HG03520 (cell line): ENCODE measurements at regions not wholly inside any gene's neighbourhood (a gene's known extent, or its start where the extent isn't known, plus 50 kb on each side); places are given as distances from the start of the nearest gene placed in this dataset.
"Not testable (repeated sequence)": the region's sequence is repeated elsewhere in the genome, so short reads cannot be mapped to it uniquely, and the experiment has no call there.

Experiments used
- ATAC-seq: cut with Tn5 transposase; IDR thresholded peaks from one replicate; pipeline ENCODE4 v1.9.1; 2021; ENCODE audit warnings: mild to moderate bottlenecking, moderate library complexity; ENCODE audit not compliant: unreplicated experiment

DNA sequence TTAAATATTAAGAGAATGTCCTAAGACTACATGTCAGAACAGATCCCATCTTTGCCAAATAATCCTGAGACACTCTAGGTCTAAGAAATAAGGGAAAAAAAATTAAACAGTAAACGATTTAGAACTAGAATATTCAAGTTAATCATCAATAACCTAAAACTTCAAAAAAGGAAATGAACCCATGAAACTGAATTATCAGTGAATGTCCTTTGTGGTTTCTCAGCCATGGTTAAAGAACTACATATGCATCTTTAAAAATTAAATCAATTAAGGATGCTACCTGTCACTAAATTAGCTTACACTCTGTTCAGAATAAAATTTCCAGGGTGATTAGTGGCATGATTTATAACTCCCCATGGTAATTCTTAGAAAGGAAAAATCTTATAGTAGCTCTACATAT is 850.0 kb upstream of the C9orf72 start:
- ATAC-seq = no peak

DNA sequence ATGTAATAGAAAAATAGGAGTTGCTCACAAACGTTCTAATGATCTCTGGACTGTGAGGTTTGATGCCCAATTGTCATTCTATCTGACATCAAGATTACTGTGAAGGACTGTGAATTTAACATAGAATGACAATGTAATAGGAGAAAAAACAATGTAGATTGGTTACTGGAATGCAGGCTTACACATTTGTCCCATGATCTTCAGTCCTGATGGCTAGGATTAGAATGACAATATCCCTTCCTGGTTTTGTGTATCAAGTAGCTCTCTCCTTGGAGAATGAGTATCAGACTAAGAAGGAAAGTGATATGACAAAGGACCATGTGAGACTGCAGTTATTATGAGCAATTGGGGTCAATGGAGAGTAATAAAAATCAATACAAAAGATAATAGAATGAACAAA is 862.2 kb upstream of the C9orf72 start:
- no peak for ATAC-seq

DNA sequence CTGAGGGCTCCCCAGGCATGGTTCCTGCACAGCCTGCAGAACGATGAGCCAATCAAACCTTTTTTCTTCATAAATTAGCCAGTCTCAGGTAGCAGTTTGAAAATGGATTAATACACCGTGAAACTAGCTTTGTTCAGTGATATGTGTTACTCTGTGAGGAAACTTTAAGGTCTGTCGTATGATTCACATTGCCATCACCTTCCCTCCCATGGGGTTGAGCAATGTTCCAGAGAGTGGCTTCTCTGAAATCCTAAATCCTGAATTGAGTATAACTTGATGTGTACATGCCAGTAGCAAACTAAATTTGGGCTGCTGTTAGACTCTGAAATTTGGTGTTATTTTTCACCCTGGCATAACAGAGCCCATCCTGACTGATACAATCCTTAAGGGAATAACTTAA is 866.4 kb upstream of the C9orf72 start:
- no peak for ATAC-seq

DNA sequence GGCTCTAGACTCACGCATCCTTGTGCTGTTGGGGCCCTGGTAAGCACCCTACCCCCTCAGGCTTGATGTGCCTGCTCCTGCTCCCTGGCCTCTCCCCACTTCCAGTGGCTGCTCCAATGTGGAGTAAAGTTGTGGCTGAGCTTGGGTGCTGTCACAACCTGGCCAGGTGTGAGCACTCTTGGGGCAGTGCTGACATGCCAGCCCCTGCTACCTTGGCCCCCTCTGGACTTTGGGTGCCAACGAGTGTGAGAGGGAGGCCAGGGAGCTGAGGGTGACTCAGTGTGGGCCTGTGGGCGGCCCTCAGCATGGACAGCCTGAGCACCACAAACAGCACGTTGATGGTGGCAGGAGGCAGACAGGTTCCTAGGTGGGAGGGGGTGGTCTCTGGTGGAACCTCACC is 870.2 kb upstream of the C9orf72 start:
- no peak for ATAC-seq

DNA sequence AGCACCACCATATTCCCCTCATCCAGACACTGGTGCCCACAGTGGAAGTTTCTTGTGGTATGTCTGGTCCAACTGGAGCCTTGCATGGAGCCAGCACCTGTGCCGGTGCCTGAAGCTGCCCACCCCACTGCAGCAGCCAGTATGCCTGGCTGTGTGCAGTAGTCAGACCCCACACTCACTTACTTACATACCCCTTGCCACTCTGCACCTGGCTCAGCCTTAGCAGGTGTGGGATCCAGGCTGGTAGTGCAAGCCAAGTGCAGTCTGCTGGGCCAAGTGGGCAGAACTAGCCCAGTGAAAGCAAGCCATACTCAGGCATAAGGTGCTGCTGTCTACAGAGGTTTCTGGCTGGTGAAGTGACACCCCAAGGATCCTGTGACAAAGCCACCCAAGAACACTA is 871.4 kb upstream of the C9orf72 start:
- ATAC-seq = no peak

DNA sequence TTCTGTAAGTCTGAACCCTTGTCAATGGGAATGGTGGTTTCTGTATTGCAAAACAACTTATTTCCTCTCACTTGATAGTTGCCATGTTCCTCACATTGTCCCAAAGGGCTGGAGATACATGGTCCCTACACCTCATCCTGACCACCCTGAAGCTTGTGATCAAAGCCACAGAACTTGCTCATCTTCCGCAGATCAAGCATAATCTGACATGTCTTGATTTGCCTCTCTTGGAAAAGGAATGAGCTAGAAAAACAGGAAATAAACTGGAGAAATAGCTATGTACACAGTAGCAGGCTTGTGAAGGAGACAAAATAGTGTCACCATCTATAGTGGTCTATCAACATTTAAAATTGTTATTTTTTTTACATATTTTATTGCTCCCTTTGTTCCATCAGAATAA is 871.9 kb upstream of the C9orf72 start:
- no peak for ATAC-seq

DNA sequence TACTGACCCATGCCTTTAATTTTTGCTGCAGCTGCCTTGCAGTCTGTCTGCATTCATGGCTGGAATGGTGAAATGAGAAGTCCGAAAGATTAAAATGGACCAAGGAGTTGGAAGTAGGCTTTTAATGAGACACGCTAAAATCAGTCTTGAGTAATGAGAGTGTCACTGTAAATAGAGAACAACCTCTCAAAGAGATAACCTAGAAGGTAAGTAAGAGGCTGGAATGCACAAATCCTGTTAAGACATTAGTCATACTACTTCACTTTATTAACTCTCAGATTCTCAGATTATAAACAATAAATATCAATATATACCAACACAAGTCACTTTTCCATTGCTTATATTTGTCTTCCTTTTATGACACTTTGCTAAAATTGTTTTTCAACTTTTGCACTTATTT is 880.6 kb upstream of the C9orf72 start:
- ATAC-seq = no peak

DNA sequence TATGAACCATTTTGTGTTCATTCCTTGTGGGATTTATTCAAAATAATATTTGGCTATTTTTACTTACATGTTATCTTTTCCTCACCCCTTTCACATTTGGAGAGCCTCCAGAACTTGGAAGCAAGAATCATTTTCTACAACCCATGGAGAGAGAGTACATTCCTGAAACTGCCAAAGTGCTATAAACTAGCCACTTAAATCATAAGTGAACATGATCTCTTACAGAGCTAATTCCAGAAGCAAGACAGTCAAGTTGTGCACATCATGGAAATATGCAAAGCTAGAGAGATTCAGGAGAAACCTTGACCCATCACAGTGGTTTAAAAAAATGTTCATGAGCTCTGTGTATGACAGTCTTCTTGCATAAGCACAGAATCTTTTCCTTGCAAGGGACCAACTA is 883.6 kb upstream of the C9orf72 start:
- no peak for ATAC-seq

DNA sequence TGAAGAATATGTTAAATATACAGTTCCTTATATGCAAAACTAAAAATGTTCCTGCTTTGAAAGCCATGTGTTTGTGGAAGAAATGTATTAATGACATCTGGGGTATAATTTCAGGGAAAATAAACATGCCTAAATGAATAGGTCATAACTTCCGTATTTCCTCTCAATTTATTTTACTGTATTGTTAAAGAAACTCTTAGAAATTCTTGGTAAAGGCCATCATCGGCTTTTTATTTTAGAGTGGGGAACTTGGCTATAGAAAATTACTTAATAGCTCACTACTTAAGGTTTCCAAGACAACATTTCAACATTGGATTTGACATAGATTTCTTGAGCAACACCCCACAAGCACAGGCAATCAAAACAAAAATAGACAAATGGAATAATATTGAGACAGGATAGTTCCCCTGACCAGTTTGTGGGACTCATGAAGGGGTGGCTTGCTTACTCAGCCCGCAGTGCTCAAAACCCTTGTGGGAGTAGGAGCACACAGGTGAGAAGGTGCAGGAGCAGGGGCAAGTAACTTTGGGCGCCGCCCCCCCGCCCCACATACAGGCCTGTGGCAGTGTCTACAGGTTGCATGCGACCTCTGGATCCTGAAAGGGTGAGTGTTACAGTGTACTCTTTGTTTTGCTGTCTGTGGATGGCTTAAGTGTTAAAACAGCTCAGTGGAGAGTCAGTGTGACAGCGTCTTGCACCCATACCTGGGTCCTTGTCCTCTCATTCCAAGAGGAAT is 891.4 kb upstream of the C9orf72 start:
- no peak for ATAC-seq

DNA sequence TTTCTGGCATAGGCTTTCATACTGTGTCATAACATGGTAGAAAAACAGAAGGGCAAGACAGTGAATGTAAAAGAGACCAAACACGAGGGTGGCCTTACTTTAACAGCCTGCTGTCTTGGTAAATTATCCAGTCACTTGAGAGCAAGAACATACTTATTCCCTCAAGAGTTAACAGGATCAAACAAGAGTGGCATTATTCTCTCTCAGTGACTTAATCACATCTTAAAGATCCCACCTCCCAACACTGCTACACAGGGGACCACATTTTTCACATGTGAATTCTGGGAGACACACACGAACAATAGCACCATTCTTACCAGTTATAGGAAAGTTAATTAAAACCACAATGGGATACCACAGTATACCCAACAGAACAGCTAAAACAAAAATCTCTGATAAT is 898.0 kb upstream of the C9orf72 start:
- ATAC-seq = no peak

DNA sequence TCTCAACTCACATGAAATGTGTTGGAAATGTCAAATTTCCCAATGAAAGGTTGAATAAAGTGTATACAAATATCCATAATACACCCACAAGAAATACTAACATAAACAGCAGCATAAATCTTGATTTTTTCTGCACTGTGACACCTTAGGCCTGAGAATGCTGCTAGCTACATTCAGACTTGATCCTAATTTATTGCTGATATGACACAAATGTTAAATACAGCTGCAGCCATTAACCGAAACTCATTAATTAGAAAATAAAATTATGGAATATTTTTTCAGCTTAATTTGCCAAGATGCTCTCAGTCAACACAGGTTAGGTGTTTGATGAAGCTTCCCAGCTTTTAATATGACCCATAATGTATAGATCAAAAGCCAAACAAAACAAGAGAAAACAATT is 914.3 kb upstream of the C9orf72 start:
- no peak for ATAC-seq

DNA sequence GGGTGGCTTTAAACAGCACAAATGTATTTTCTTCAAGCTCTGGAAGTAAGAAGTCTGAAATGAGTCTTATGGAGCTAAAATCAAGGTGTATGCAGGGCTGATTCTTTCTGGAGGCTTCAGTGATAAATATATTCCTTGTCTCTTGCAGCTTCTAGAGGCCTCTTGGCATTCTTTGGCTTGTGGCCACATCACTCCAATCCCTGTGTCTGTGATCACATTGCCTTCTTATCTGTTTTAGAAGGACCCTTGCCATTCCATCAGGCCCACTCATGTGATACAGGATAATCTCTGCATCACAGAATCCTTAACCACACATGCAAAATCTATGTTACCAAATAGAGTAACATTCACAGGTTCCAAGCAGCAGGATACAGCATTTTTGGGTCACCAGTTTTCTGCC is 917.8 kb upstream of the C9orf72 start:
- no peak for ATAC-seq

DNA sequence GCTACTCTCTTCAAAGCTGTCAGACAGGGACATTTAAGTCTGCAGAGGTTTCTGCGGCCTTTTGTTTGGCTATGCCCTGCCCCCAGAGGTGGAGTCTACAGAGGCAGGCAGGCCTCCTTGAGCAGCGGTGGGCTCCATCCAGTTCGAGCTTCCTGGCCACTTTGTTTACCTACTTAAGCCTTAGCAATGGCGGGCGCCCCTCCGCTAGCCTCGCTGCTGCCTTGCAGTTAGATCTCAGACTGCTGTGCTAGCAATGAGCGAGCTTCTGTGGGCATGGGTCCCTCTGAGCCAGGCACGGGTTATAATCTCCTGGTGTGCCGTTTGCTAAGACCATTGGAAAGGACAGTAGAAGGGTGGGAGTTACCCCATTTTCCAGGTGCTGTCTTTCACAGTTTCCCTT is 924.9 kb upstream of the C9orf72 start:
- not testable (repeated sequence) for ATAC-seq

DNA sequence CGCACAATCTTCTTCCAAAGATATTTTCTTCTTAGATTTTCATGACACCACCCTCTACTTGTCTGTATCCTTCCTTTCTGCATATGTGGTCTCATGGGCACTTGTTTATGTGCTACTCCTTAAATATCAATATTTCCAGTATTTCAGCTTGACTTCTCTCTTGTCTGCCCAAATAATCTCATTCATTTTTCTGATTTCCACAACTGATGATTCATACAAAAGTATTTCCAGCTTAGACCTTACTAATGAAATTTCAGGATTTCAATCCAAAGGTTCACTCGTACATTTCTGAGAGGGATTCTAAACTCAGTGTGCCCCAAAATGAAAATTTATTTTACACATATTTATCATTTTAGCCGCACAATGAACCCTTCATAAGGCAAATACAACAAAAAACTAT is 928.9 kb upstream of the C9orf72 start:
- ATAC-seq = no peak

DNA sequence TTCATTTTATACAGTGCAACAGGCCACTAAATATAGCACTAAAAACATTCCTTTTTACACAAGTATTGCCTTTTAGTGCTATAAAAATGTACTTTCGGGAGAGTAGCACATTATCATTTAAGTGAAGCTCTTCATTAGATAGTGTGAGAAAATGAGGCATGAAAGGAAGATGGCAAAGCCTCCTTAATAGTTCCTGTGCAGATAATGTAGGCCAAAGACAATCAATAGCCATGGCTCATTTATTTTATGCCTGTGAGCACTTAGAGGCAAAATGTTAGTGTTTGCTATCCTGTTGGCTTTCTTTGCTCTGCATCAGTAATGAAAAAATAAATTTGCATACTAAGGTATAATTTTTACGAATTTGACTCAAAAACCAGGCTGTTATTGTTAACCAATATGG is 929.5 kb upstream of the C9orf72 start:
- no peak for ATAC-seq

DNA sequence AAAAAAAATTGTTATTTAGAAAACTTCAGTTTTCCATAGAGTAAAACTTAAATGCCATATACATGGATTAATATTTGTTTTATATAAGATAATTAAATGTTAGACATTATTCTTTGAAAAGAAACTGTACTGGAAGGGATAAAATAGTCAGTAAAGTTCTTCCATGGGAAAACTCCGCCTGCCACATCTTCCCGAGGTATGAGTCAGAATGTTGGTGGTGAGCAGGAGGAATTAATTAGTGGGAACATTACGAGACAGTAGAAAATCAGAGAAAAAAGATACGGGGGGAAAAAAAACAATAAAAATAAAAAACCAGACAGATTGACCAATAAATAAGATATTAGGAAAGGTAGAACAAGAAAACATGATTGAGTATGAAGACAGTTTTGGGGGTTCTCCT is 930.3 kb upstream of the C9orf72 start:
- ATAC-seq = no peak

DNA sequence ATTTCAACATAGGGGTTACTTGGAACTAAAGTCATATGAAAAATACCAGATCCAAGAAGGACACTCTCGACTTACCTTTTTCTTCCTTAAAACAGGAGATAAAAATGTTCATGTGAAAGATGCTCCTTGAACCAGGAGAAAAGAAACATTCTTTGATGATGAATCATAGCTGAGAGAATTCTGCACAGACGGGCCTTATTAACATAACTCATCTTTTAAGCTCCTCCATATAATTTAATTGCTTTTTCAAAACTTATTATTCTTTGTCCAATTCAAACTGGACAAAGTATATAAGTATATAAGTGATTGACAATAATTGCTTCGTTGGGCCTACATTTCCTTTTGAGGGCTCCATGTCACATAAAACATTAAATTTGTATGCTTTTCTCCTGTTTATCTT is 945.2 kb upstream of the C9orf72 start:
- no peak for ATAC-seq

DNA sequence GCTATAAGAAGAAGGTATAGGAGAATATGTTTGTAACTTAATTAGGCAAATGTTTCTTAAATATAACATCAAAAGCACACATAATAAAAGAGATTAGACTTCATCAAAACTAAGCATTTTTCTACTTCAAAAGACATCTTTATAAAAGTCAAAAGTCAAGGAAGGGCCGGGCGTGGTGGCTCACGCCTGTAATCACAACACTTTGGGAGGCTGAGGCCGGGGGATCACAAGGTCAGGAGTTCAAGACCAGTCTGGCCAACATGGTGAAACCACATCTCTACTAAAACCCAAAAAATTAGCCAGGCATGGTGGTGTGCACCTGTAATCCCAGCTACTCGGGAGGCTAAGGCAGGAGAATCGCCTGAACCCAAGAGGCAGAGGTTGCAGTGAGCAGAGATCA is 951.0 kb upstream of the C9orf72 start:
- ATAC-seq = not testable (repeated sequence)

DNA sequence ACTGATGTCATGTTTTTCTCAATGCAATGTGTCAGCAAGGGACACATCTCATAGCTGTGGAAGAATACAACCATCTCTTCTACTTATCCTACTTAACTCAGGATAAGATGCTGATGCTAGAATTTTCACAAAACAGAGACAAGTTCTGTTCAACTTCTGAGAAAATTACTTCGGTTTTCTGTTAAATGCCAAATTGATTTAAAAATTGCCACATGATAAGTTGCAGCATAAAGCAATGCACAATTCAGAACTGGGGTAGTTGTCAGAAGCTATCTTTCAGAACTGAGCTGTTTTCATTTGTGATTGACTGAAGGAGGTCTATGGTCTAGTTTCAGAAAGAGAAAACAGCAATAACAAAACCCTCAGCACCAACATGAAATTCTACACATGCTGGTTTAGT is 954.8 kb upstream of the C9orf72 start:
- no peak for ATAC-seq

DNA sequence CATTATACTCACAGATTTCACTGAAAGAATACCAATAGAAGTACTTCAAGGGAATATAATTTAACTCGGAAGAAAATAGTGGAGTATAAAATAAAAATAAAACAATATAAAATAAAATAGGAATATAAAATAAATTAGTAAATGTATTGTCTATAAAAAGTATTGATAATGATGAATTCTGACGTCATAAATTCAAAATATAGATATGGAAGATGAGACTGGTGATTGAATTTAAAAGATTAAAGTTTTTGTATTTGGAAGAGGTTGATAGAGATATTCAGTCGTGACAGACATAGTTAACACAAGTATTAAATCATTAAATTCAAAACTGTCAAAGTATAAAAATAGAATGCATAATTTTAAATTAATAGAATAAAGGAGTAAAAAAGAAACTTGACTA is 964.9 kb upstream of the C9orf72 start:
- no peak for ATAC-seq

DNA sequence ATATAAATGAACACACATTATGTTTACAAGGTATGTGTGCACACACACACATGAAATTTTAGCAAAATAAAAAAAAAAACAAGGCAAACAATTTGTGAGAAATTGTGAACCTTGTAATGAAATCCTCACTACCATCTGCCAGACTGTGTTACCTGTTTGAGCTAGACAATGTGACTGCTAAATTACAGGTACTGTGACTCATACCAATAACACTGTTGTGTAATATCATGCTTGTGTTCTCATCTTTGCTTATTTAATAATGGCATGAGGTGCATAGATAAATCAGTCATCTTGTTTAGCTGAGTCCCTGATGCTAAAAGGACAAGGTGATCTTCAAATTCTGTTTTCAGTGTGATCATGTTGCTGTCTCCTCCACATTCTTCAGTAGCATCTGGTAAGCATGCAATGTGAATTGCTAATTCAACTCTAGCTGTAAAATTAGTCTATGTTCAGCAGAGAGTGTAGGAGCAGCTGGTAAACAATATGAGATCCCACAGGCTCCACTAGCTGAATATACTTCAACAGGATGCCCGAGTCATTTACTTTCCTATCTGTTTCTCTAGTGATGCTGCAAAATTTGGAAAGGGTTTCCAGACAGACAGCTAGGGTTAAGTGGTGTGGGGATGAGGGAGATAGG is 966.3 kb upstream of the C9orf72 start:
- ATAC-seq = no peak

DNA sequence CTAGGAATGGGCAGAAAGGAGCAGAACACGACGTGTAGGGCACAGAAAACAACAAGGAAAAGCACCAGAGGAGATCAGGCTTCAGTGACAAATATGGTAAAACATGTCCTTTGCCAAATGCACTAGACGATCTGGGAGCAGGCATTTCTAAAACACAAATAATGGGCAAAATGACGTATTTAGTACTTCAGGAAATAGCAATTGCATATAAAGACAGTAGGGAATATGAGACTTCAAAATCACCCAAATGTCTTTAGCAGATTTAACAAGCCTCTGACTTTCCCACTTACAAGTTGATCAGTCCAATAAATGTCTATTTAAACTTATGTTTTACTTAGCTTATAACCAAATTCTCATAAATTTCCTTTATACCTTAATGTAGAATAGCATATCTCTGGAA is 969.6 kb upstream of the C9orf72 start:
- no peak for ATAC-seq

DNA sequence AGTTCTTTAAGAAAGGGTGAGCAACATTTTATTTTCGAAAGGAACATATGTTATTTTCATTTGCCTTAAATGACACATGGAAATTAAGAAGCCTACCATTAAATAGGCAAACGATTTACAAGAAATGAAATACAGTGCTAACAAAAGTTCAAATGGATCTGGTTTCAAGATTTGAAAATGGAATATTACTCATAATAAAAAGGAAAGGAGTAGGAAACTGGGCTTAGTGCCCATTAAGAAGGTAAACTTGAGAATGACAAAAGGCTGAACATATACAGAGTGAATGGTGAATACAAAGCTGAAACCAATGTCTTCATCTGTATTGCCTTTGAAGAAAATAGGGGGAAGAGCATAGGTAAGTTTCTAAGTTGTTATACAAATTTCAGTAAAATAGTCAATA is 974.2 kb upstream of the C9orf72 start:
- ATAC-seq = no peak
